Islet precursor cell (in vitro differentiated cells): ENCODE measurements at regions not wholly inside any gene's neighbourhood (a gene's known extent, or its start where the extent isn't known, plus 50 kb on each side); places are given as distances from the start of the nearest gene placed in this dataset.
"Not testable (repeated sequence)": the region's sequence is repeated elsewhere in the genome, so short reads cannot be mapped to it uniquely, and the experiment has no call there.

Experiments
- DNase-seq: peaks from one replicate; pipeline ENCODE4 v3.0.0-alpha.2; 2018

DNA sequence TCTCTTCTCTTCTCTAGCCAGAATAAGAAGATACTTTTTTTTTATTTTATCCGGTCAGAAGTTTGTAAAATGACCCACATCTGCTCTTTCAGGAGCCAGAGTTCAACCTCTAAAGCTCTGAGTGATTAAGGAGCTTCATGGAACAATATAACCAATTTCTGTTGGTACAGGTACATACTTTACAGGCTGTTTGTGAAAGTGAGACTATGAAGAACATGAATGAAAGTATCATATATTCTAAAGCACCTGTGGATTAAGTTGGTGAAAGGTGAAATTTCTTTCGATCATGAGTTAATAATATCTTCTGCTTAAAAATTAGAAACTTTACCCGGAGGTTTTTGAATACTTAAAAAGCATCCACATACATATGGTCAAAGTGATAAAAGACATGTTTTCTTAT lies 65.2 kb downstream of the DMRT2 start:
- DNase-seq: no peak

DNA sequence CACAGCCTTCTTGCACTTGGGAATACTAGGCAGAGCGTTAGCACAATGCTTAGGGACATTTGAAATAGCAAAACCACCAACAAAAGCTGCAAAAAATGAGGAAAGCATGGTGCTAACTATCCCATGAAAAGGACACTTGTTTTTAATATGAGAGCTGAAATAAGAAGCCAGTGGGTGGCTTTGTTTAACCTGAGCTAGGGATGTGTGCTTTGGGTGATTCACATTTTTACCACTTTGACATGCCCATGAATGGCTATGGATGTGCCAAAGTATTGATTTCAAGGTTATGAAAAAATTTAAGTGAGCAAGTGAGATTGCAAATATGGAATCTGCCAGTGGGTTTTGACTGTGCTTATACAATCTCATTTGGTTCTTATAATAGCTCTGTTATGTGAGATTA lies 67.3 kb downstream of the DMRT2 start:
- DNase-seq: no peak

DNA sequence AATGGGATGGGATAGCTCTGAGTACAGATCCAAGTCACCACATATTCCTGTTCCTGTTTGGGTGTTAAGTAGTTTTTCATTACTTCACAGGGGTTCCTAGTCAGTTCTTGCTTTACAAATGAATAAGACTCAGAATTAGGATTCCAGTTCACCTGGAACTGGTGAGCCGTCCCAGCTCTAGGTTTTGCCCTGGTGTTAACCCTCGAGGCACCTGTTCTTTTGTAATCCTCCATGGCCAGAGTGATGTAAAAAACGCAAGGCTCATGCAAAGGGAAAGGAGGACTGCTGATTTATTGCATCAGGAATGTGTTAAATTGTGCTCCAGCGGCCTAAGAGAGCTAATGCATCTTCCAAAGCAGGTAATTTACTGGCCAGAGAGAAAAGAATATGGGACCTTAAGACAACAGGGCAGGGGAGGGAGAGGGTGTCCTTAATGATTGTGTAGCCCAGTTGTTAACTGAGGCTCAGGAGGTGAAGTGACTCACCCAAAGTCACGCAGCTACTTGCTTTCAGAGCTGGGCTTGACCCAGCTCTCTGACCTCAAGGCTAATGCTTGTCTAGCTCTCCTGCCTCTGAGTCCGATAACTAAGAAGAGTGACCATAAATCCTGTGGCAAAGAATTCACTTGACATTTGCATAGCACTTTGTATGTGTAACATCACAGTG lies 70.5 kb downstream of the DMRT2 start:
- no peak for DNase-seq

DNA sequence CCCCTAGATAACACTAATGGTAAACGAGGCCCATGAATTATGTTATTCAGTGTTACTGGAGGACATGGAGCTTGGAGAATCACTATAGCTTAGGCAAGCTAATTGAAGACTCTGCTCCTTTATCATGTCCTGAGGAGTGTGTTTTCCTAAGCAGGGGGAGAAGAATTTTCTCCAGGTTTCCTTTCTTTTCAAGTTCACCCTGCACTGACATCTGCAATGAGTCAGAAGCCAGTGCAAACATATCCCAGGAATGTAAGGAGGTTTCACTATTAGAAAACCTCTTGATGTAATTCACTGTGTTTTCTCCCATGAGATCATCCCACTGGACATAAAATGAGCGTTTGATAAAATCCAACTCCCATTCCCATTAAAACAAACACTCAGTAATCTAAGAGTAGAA lies 75.6 kb downstream of the DMRT2 start:
- no peak for DNase-seq

DNA sequence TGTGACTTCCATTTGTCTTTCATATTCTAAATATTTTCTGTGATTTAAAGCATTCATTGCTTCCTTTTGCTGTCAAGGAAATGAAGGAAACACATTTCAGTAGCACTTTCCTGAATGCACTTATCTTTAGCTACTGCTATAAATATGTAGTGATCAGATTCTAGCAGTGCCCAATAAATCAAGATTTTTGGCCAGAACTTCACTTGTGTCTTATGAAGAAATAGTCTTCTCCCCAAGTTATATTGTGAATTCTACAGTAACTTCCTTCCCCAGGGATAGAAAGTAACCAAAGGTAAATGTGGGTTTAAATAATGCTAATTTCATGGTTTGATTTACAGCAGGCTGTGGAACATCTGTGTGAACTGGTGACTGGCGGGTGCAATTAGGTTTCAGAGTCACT lies 77.9 kb downstream of the DMRT2 start:
- DNase-seq: no peak

DNA sequence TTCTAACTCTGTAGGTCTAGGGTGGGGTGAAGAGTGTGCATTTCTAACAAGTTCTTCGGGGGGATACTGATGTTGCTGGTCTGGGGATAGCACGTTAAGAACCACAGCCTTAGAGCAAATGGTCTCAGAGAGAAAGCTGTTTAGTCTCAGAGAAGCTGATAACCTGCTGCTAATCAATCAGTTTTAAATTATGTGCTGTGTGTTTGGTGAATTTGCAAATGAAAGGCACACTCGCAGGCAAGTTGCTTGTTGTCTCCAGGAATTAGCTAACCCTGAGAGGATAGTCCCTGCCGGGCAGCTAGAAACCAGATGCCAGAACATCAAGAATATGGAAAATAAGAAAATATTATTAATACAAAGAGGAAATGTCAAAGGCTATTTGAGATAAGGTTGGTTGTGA lies 79.2 kb downstream of the DMRT2 start:
- DNase-seq: no peak

DNA sequence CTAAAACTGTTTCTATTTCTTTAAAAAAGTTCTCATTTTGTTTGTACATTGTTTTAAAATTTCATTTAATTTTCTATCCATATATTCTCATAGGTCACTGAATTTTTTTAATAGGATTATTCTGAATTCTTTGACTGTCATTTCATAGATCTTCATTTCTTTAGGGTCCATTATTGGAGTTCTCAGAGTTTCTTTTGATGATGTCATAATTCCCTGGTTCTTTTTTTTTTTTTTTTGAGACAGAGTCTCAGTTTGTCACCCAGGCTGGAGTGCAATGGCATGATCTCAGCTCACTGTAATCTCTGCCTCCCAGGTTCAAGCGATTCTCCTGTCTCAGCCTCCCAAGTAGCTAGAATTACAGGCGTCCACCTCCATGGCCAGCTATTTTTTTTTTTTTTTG lies 89.9 kb downstream of the DMRT2 start:
- no peak for DNase-seq

DNA sequence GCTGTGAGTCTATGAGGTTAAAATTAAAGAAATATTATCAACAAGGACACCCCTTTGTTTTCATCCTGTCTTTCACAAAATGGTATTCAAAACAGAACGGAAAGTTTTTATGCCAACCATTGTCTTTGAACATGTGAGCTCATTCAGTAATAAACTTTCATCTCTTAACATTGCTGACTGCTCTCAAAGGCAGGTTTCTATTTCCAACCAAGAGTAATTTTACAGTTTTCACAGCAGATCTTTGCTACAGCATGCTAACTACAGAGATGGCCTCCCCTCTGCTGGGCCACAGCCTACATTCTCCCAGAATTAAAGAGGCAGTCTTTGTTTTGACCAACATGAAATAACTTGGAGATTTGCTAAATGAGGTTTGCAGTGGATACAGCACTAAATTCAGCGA lies 101.5 kb downstream of the DMRT2 start:
- no peak for DNase-seq

DNA sequence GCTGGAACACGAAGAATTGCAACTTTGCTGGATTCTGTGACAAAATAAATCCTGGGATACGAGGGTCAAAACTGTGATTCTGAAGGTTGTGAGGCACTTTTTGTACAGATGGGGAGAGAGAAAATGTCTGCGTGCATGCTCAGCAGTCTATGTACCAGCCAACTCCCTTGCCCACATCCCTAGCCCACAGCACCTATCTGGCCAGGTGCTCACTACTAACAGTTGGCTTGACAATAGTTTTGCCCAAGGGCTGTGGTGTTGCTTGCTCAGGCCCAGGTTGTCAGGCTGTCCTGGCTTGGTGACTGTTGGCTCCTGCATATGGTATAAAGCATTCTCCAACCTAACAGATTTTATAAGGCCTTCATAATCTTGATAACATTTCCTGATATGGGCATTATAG lies 102.0 kb downstream of the DMRT2 start:
- DNase-seq: no peak

DNA sequence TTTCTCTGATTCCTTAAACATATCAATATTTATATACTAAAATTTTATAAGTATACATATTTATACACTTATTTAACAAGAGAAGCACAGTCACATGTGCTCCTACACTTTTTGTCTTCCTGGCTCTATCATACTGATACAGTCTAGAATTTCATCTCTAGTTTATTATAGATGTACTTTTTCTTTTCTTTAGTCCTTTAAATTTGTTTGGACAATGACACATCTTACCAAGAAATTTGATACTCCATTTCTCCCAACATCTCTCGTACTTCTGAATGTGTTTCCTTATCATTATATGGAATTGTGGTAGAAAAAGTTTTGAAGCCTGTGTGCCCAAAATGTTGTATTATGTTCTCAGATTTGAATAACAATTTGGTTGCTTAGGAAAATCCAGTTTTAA lies 104.6 kb downstream of the DMRT2 start:
- no peak for DNase-seq

DNA sequence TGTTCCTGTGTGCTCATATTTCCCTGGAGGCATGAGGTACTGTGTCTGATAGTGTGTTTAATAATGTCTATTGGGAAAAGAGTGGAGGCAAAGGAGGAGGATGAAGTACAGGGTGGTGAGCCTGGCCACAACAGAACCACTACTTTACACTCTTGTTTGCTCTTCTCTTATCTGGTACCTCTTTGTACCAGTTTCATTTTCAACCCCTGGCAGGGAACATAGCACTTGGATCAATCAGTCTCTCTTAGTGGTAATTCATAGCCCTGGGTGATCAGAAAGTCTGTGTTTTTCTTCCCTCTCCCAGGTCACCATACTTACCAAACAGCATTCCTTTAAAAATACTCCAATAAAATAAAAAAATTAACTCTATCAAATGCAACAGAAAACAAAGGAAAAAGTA lies 105.4 kb downstream of the DMRT2 start:
- DNase-seq: no peak

DNA sequence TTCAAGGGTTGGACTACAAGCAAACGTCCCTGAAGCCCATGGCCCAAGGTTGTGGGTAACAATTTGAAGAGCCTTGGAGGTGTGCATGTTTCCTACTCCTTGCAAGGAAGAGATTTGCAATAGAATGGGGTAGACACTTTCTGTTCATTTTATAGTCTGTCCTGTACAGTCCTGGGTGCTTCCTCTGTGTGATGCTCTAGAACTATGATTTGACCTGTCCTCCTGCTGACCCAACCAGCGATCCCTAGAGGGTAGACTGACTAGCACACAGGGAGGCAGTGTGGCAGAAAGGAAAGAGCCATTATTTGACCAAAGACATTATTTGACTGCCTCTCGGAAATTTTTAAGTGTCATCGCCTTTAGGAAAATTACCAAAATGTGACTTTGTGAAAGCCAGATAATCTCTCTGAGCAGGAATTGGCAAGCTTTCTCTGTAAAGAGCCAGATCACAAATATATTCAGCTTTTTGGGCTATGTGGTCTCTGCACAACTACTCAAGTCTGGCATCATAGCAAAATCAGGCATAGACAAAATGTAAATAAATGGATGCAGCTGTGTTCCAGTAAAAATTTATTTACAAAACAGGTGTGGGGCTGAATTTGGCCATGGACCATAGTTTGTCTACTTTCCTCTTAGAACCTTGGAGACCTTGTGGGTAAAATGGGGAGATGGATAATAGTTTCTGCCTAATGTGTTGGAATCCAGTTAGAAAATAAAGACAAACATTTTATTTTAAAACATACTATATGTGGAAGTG lies 106.8 kb downstream of the DMRT2 start:
- no peak for DNase-seq

DNA sequence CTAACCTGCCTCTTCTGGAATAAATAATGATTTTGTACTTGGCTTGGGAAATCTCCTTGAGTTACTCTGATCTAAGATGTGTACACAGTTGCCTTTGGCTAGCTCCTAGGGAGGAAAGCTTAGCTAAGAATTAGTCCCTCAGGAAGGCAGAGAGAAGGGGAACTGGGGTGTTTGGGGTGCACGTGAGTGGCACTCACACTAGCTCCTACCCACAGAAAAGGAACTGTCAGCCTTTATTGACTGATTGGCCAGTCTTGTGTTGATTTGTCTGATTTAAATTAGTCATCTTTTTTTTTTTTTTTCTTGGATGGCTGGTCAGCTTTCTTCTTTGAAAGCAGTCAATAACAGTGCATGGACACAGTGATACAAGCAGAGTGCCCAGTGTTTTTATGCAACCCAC lies 107.7 kb downstream of the DMRT2 start:
- no peak for DNase-seq

DNA sequence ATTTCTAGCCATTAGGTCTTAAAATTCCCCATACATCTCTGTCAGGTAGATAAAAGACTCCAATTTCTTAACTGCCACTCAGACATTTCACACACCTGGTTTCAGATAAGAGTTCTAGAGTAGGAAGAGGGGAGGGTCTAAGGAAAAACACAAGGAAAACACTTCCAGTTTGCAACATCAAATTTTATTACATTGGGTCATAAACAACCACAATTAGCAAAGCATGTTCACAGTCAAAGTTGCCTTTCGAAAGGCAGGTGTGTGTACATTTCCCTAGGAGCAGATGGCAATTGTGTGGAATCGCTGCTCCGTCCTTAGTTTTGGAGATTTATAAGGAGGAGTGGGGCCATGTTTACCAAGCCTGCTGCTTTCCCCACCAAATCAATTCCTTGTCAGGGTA lies 120.8 kb downstream of the DMRT2 start:
- no peak for DNase-seq

DNA sequence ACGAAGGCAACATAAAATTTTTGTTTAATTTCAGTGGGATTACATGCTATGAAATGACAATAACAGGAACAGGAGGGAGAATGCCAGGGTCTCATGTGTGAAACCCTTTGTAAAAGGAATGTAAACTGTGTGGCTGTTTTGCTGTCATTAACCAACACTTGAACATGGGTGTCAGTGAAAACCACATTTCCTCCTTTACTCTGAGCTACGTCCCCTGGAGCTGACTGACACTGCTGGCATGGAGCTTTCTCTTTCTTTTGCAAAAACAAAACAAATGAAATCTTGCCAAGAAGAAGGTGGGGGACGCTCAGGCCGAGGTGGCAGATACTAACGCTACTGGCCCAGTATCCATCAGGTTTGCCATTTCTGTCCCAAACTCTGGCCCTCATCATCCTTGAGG lies 121.4 kb downstream of the DMRT2 start:
- DNase-seq: no peak

DNA sequence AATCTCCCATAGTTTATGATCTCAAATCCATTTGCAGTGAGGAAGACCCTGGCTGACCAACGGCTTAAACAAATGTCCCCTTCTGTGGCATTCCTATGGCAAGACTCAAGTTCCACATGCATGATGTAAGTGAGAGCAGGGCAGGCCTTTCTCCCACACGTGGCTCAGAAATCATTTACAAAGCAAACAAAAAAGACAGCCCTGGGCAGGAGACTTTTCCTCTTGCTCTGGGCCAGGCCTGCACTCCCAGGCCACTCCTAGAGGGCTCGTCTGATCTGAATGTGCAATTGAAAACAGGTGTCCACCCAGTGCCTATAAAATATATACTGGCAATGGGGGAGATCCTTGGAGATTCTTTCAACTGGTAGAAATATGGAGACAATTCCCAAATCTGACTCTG lies 123.1 kb downstream of the DMRT2 start:
- no peak for DNase-seq

DNA sequence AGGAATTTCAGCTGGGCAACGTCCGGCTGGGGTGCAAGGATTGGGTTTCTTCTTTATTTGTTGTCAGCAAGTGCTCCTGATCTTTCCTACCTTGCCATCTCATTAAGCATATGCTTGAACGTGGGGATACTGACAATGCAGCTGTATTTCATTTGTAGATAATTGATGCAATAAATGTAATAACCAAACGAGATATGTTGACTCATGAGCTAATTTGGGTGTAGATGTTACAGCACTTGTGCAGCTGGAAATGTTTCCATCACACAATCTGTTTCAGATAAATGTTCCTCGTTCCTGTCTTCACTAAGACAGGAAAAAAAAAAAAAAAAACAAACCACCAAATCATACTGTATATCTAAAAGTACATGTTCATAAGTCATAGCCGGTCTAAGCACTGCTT lies 123.8 kb downstream of the DMRT2 start:
- DNase-seq: no peak

DNA sequence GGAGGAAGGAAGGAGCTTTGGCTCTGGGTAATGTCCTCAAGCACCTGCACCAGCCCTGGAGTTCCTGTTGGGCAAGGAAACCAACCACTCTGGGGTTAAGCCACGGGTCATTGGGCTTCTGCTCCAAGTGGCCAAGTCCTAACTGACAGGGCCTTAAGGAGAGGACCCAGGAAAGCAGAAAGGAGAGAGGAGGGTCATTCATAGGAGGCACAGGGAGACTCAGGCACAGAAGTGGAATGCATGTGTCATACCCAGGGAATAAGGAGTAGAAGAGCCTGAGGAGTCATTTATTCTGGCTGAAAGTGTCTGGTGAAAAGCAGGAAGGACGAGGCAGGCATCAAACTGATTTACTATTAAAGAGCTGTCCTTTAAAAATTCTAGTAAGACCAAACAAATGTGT lies 129.2 kb downstream of the DMRT2 start:
- no peak for DNase-seq

DNA sequence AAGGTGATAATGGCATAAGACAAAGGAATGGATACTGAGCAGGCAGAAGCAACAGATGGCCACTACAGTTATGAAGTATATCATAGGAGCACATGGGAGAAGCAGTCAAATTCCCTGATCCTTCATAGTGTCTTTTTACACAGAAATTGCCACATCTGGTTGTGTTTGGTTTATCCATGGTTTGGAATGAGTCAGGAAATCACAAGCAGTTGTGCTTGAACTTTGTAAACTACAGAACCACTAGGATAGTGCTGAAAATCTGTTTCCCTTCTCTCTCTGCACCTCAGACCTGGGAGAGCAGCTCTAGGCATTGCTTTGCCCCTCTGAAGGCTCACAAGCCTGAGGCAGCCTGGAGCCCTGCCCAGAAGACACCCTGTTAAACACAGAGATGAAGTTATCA lies 134.0 kb downstream of the DMRT2 start:
- DNase-seq: no peak

DNA sequence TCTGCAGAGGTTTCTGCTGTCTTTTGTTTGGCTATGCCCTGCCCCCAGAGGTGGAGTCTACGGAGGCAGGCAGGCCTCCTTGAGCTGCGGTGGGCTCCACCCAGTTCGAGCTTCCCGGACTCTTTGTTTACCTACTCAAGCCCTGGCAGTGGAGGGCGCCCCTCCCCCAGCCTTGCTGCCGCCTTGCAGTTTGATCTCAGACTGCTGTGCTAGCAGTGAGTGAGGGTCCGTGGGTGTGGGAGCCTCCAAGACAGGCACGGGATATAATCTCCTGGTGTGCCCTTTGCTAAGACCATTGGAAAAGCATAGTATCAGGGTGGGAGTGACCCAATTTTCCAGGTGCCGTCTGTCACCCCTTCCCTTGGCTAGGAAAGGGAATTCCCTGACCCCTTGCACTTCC lies 137.0 kb downstream of the DMRT2 start:
- DNase-seq: not testable (repeated sequence)

DNA sequence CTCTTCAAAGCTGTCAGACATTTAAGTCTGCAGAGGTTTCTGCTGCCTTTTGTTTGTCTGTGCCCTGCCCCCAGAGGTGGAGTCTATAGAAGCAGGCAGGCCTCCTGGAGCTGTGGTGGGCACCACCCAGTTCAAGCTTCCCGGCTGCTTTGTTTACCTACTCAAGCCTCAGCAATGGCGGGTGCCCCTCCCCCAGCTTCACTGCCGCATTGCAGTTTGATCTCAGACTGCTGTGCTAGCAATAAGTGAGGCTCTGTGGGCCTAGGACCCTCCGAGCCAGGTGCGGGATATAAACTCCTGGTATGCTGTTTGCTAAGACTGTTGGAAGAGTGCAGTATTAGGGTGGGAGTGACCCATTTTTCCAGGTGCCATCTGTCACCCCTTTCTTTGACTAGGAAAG lies 145.5 kb downstream of the DMRT2 start:
- not testable (repeated sequence) for DNase-seq

DNA sequence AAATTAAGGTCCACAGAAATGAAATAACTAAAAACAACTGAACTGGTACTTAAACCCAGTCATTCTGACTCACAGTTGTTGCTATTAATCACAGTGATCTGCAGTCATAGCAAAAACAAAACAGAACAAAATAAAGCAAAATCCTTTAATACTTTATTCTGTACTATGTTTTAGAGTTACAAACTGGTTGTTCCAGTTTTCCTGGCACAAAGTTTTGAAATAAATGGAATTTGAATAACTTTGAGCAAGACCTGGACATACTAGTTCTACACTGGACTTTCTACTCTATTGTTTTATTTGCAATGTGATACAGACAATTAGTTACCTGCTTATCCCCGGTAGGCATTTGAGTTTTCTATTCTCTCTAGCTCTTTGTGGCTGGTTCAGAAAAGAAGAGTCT lies 147.9 kb downstream of the DMRT2 start:
- DNase-seq: no peak

DNA sequence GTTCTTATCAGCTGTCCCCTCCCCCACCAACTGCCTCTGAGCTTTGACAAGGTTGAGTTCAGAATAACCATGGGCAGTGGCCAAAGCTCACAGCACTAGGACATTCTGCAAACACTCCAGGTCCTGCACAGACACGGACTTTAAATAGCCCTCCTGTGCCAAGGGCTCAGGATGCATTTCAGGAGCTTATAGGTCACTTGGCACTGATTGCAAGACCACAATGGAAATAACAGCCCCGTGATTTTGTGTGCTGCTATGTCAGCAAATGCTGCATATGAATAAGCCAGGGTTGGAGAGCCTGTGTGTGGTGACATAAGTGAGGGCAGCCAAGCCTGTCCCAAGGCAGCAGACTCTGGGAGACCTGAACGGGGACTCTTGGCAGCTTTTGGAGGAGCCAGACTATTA lies 150.7 kb downstream of the DMRT2 start:
- DNase-seq: no peak

DNA sequence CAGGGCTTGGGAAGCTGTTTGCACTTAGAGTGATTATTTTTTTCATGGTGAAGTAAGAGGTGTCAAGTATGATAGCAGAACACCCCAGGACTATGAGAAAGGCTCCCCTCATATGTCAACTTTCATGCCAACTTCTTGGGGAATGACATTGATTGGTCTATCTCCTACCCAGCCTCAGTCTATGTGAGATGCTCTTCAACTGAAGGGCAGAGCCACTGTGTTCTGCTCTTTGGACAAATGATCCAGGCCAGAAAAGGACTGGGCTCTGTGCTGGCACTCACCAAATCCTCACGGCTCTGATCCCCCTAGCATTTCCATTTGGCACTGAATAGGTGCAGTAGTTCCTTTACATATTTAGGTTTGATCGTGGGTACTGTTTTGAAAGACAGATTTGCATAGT lies 151.1 kb downstream of the DMRT2 start:
- DNase-seq: no peak

DNA sequence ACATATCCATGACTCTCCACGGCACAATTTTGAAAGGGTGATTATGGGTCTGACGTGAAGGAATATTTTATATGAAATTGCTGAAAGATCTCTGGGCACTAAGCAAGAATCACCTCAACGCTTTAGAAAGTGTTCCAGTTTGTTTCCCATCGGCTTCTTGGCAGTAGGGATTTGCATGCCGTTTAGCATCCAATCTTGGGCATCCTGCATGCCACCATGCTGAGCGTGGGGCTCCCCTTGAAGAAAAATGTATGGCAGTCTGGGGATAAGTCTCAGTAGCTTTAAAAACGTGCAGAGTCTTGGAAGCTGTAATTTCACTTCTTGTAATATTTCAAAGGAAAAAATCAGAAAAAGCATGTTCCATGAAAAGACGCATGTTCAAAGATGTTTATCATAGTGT lies 151.7 kb downstream of the DMRT2 start:
- DNase-seq: no peak
